AG09319 (cell line): ENCODE measurements at regions not wholly inside any gene's neighbourhood (a gene's known extent, or its start where the extent isn't known, plus 50 kb on each side); places are given as distances from the start of the nearest gene placed in this dataset.

Source experiments
- DNase-seq: peaks from one replicate; pipeline ENCODE4 v3.0.0-alpha.2; 2010; ENCODE audit warnings: low read depth; ENCODE audit errors: extremely low read depth
- CTCF ChIP-seq: IDR thresholded peaks from 2 replicates; pipeline ENCODE4 v1.5.1; 2011; ENCODE audit warnings: low read depth, mild to moderate bottlenecking, inconsistent platforms, low read length, moderate library complexity

GRCh38 chr18:44227501-44227900 lies 453.2 kb upstream of the SETBP1 start:
- no peak for TF ChIP-seq CTCF
- no peak for DNase-seq

- TF ChIP-seq CTCF = peak; percentile 27
- DNase-seq = peak; percentile 27
Measured at GRCh38 chr18:44229693-44230108, 451.0 kb upstream of the SETBP1 start.

- DNase-seq = no peak
- TF ChIP-seq CTCF = no peak
Measured at GRCh38 chr18:44231936-44232335, 448.8 kb upstream of the SETBP1 start.

GRCh38 chr18:44232500-44232899 lies 448.2 kb upstream of the SETBP1 start:
- no peak for TF ChIP-seq CTCF

GRCh38 chr18:44238454-44238853 lies 442.2 kb upstream of the SETBP1 start:
- no peak for DNase-seq
- TF ChIP-seq CTCF = no peak

More at GRCh38 chr18:44232500-44232899, 448.2 kb upstream of the SETBP1 start:
- DNase-seq = no peak

GRCh38 chr18:44238911-44239310 lies 441.8 kb upstream of the SETBP1 start:
- TF ChIP-seq CTCF = no peak
- no peak for DNase-seq

- no peak for DNase-seq
- TF ChIP-seq CTCF = no peak
Measured at GRCh38 chr18:44241020-44241419, 439.7 kb upstream of the SETBP1 start.

- no peak for TF ChIP-seq CTCF
- peak; percentile 22 for DNase-seq
Measured at GRCh38 chr18:44245019-44245418, 435.7 kb upstream of the SETBP1 start.
